GM18909 (cell line): ENCODE measurements at regions not wholly inside any gene's neighbourhood (a gene's known extent, or its start where the extent isn't known, plus 50 kb on each side); places are given as distances from the start of the nearest gene placed in this dataset.
"Not testable (repeated sequence)": the region's sequence is repeated elsewhere in the genome, so short reads cannot be mapped to it uniquely, and the experiment has no call there.

Experiments used
- ATAC-seq: cut with Tn5 transposase; IDR thresholded peaks from one replicate; pipeline ENCODE4 v1.9.1; 2021; ENCODE audit warnings: mild to moderate bottlenecking; ENCODE audit not compliant: unreplicated experiment, poor library complexity

DNA sequence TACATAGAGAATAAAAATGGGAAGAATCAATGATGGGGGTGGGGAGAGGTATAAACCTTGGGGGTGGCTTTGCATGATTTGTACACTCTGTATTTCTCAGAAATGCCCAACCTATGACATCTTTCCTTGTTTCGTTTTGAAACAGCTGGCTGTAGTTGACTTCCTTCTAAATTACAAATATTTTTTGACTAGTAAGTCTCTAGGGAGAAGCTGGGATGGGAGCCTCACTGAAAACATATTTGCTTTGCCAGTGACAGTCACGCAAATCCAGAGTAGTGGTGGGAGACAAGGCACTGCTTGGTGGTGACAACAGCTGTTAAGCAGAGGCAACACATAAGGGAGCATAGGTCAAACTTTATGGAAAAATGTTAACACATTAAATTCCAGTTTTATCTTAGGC, 440.5 kb downstream of the SEMA3D start:
- ATAC-seq, result no peak

DNA sequence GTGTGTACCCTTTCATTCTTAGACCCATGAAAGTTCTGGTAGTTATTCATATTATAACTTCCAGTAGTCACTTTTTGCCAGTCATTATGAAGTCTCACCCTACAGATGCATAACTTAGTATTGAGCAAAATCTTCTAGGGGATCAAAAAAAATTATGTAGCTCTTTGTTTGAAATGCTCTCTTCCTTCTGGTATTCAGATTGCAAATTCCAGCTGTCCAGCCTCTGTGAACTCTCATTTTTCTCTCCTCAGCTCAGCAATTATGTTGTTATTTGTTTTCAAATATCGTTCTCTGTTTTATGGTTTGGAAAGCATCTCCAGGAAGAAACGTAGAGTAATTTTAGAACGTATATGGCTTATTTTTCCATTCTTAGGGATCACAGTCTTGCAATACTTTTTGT, 442.5 kb downstream of the SEMA3D start:
- no peak for ATAC-seq

- ATAC-seq, result no peak
Observed at GRCh38 chr7:84738583-84739150, 448.2 kb downstream of the SEMA3D start.

DNA sequence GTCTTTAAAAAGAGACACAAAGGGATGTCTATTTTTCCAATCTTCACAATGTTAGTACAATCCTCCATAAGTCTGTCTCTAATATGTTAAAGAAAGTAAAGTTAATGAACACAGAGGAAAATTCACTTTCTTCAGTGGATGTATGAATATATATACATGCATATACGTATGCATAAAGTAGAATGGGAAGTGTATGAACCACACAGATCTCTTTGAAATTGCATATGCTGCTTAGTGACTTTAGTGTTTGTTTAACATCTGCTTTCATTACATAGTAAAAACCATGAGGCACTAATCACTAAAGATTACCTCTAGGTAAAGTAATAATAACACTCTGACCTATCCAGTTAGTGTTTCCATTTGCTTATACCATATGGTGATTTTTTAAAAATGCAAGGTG, 451.2 kb downstream of the SEMA3D start:
- ATAC-seq, result no peak

GRCh38 chr7:84735011-84735410, 451.8 kb downstream of the SEMA3D start:
- no peak for ATAC-seq

- not testable (repeated sequence) for ATAC-seq
Observed at GRCh38 chr7:84733976-84734375, 452.9 kb downstream of the SEMA3D start.

- ATAC-seq, result not testable (repeated sequence)
Observed at GRCh38 chr7:84730864-84731263, 456.0 kb downstream of the SEMA3D start.

- ATAC-seq, result no peak
Observed at GRCh38 chr7:84729284-84729683, 457.6 kb downstream of the SEMA3D start.

GRCh38 chr7:84722734-84723133, 464.1 kb downstream of the SEMA3D start:
- no peak for ATAC-seq

- ATAC-seq, result no peak
Observed at GRCh38 chr7:84722086-84722485, 464.8 kb downstream of the SEMA3D start.

GRCh38 chr7:84720456-84721097, 466.3 kb downstream of the SEMA3D start:
- ATAC-seq, result no peak

DNA sequence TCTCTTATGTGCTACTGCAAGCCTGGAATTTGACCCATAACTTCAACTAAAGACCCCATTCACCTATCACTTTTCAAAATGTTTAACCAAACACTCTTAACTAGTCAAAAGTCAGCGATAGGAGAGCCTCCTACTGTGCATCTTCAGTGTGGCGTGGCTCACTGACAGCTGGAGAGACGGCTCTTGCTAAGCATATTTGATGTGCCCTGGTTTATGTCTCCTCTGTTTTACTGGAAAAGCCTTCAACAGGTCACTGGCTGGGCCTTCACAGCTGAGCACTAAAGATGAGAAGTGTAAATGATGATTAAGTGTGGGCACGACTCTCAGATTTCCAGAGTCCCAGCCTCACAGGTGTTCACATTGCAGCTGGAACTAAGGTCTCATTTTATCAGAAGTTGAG, 472.1 kb downstream of the SEMA3D start:
- ATAC-seq, result no peak

GRCh38 chr7:84712374-84713121, 474.3 kb downstream of the SEMA3D start:
- ATAC-seq, result no peak

DNA sequence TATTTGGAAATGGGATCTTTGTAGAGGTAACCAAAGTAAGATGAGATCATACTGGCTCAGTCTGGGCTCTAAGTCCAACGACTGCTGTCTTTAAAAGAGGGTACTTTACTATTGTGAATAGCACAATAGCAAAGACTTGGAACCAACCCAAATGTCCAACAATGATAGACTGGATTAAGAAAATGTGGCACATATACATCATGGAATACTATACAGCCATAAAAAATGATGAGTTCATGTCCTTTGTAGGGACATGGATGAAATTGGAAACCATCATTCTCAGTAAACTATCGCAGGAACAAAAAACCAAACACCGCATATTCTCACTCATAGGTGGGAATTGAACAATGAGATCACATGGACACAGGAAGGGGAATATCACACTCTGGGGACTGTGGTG, 476.3 kb downstream of the SEMA3D start:
- not testable (repeated sequence) for ATAC-seq

- no peak for ATAC-seq
Observed at GRCh38 chr7:84705706-84706105, 481.1 kb downstream of the SEMA3D start.

- ATAC-seq, result no peak
Observed at GRCh38 chr7:84705079-84705478, 481.8 kb downstream of the SEMA3D start.

DNA sequence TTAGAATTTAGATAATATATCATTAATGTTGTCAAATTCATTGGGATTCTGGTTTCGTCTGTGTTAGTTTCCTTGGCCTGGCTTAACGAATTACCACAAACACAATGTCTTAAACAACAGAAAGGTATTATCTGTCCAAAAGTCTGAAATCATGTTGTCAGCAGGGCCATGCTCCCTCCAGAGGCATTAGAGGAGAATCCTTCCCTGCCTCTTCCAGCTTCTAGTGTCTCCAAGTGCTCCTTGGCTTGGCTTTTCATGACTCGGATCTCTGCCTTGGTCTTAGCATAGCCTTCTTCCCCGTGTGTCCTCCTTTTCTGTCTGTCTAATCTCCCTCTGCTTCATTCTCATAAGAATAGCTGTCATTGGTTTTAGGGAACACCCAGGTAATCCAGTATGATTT, 482.5 kb downstream of the SEMA3D start:
- ATAC-seq, result no peak

- ATAC-seq, result no peak
Observed at GRCh38 chr7:84701524-84702306, 485.1 kb downstream of the SEMA3D start.

DNA sequence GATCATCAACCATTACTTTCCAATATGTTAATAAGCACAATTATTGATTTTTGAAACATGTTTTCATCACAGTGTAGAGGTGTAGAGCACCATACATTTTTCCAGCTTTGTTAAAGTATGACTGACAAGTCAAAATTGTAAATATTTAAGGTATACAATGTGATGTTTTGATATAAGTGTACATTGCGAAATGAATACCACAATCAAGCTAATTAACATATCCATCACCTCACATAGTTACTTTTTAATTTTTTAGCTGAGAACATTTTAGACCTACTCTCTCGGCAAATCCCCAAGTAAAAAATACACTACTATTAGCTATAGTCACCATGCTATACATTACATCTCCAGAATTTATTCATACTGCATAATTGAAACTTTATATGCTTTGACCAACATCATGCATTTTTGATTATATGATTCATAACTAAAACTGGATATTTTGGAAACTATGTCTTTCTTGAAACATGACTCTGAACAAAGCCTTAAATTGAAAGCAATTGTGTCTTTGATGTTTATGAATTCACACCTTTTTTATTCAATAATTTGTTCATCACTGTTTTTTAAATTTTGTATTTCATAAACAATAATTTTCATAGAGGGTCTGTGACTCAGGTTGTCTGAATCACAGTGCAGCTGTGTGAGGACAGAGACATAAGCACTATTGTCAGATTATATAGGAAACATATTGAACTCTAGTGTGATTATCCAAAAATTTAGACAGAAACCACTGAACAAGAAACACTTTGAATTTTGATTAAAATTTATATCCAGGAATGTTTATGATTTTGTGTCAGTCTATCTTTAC, 486.1 kb downstream of the SEMA3D start:
- ATAC-seq, result no peak

- ATAC-seq, result no peak
Observed at GRCh38 chr7:84697506-84697905, 489.4 kb downstream of the SEMA3D start.
